GM13976 (cell line): ENCODE measurements at regions not wholly inside any gene's neighbourhood (a gene's known extent, or its start where the extent isn't known, plus 50 kb on each side); places are given as distances from the start of the nearest gene placed in this dataset.
"Not testable (repeated sequence)": the region's sequence is repeated elsewhere in the genome, so short reads cannot be mapped to it uniquely, and the experiment has no call there.

Experiments used
- DNase-seq: peaks from one replicate; pipeline ENCODE4 v3.0.0; 2012; ENCODE audit warnings: low spot score
- in situ Hi-C: fragments of 300-500 bp; cut with MboI; formaldehyde crosslinking; loops from one replicate; pipeline ENCODE4 v1.12.0; 2022; ENCODE audit warnings: low sequenced_read_pairs, mixed read lengths, inconsistent platforms; ENCODE audit not compliant: unreplicated experiment
- TF ChIP-seq, protein P1 (sequence below): IDR thresholded peaks from 2 replicates; pipeline ENCODE4 v1.5.1; 2012; ENCODE audit warnings: borderline replicate concordance, mild to moderate bottlenecking; ENCODE audit not compliant: insufficient read depth; ENCODE audit errors: extremely low read depth, missing control alignments, control extremely low read depth

DNA sequence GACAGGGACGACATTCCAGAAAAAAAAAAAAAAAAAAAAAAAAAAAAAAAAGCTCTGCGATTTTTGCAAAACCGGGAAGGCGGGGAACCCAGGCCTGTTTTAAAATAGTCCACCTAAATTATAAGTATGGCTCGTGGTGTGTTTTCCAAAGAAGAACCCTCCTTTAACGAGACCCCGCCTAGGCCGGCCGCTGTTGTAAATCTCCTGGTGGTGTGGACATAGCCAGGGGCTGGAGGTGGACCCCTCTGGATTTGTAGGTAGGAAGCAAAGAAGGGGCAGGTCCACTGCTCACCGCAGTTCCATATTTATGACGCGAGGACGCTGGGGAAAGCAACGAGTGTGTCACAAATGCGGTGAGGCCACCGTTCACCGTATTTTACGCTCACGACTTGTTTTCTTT, 94.0 kb upstream of the SHOX start:
- no peak for DNase-seq
- TF ChIP-seq, protein P1, sequence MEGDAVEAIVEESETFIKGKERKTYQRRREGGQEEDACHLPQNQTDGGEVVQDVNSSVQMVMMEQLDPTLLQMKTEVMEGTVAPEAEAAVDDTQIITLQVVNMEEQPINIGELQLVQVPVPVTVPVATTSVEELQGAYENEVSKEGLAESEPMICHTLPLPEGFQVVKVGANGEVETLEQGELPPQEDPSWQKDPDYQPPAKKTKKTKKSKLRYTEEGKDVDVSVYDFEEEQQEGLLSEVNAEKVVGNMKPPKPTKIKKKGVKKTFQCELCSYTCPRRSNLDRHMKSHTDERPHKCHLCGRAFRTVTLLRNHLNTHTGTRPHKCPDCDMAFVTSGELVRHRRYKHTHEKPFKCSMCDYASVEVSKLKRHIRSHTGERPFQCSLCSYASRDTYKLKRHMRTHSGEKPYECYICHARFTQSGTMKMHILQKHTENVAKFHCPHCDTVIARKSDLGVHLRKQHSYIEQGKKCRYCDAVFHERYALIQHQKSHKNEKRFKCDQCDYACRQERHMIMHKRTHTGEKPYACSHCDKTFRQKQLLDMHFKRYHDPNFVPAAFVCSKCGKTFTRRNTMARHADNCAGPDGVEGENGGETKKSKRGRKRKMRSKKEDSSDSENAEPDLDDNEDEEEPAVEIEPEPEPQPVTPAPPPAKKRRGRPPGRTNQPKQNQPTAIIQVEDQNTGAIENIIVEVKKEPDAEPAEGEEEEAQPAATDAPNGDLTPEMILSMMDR = no peak
- in situ Hi-C loops = no loop called here

DNA sequence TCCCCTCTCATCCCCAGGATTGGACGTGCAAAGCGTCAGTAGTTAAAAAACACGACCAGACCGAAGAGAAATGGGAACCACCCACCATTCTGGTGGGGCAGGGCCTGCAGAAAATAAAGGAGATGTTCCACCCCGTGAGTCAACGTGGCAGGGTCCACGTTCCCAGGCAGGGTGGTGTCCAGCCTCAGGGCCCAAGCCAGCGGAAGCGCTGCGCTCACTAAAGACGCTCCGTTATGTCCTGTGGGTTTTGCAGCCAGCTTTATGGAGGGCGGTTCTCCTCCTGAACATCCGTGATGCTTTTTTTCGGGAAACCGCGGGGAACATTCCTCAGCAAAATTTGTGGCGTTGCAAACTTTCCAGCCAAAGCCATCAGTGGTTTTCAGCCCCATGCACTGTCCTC, 93.4 kb upstream of the SHOX start:
- TF ChIP-seq, protein P1 = no peak
- in situ Hi-C loops = no loop called here
- DNase-seq = no peak

DNA sequence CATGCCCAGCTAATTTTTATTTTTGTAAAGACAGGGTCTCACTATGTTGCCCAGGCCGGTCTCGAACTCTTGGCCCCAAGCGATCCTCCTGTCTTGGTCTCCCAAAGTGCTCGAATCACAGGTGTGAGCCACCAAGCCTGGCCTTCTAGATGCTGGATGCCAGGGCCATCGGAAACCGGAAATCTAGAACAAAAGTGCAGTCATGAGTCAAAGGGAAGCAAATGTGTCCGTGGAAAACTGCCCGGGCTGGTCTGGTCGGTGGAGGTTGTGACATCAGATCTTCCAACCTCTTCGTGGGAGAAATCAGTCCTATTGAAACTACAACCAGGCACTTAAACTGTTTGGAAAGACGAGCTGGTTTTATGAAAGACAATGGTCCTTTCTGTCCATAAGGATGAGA, 92.3 kb upstream of the SHOX start:
- DNase-seq = no peak
- in situ Hi-C loops = no loop called here

DNA sequence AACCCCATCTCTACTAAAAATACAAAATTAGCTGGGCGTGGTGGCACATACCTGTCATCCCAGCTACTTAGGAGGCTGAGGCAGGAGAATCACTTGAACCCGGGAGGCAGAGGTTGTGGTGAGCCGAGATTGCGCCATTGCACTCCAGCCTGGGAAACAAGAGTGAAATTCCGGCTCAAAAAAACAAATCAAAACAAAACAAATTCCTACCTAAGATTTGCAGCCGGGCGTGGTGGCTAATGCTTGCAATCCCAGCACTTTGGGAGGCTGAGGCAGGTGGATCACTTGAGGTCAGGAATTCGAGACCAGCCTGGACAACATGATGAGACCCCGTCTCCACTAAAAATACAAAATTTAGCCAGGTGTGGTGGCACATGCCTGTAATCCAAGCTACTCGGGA, 89.6 kb upstream of the SHOX start:
- DNase-seq, in situ Hi-C loops: not testable (repeated sequence)

More for the DNA sequence above, 92.3 kb upstream of the SHOX start:
- TF ChIP-seq, protein P1 = no peak

DNA sequence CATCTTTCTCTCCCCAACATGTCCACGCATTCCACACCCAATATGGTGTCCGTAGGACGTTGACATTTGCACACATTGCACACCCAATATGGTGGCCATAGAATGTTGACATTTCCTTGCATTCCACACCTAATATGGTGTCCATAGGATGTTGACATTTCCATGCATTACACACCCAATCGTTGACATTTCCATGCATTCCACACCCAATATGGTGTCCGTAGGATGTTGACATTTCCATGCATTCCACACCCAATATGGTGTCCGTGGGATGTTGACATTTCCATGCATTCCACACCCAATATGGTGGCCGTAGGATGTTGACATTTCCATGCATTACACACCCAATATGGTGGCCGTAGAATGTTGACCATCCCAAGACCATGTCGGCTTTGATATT, 88.4 kb upstream of the SHOX start:
- DNase-seq = no peak
- in situ Hi-C loops = no loop called here
- TF ChIP-seq, protein P1 = no peak

DNA sequence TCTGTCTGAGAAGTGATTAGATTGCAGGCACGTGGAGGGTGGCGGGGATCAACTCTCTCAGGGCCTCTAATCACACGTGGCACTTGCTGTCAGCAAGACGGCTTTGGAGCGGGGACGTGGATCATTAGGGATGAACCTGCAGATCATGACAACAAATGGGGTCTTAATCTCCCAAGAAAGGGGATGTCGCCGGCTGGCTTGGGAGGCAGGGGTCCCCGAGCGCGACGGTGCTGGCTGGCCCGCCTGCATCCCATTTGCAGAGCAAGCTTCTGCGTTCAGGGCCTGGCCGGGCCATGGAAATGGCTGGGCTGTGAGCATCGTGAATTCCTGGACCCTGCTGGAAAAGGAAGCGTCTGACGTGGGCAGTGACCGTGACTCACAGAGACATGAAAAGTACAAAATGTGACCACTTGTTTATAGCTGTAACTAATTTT, 85.1 kb upstream of the SHOX start:
- in situ Hi-C loops = no loop called here
- TF ChIP-seq, protein P1 = no peak
- DNase-seq = no peak

DNA sequence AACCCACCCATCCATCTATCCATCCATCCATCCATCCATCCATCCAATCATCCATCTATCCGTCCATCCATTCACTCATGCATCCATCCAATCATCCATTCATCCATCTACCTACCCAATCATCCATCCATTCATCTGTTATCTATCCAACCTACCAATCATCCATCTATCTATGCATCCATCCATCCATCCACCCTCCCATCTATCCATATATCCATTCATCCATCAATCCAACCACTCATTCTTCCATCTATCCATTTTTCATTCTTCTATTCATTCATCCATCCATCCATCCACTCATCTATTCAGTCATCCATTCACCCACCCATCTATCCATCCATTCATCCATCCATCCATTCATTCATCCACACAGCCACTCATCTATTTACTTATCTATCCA, 80.1 kb upstream of the SHOX start:
- no peak for DNase-seq
- TF ChIP-seq, protein P1 = no peak
- in situ Hi-C loops = no loop called here
